ENCODE measurements at regions not wholly inside any gene's neighbourhood (a gene's known extent, or its start where the extent isn't known, plus 50 kb on each side); places are given as distances from the start of the nearest gene placed in this dataset.

DNA sequence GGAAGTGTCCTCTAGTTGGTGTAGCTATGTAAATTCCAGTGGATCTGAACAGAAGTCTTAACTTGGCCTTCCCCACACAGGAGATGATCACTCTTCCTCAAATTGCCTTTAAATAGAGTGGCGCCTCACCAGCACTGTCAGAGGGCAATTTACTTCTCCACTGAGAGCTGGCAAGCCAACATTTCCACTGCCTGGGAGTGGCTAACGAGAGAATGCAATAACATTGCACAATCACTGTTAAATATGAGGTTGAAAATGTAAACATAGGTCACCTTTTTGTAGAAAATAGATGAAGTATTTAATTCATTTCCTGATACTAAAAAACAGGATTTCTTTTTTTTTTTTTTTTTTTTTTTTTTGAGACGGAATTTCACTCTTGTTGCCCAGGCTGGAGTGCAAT is 55.4 kb upstream of the UBL3 start:
- DNase-seq (ENCODE audit: low spot score), result peak; percentile 61

DNA sequence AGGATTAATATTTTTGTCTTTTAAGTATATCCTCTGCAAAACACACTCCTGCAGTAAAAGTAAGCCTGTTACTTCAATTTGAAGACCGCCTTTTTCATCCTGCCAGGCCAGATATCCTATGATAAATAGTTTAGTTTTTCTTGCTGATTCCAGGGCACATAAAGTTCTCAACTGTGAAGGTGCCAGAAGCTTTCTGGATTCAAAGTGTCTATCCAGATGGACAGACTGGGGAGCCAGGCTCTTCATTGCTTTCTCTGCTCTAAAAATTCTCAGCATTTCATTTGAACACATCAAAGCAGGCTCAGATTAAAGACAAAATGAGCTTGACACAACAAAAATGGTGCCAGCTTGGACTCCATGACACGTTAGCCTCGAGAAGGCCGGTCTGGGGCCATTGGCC is 53.6 kb upstream of the UBL3 start:
- no peak for DNase-seq (ENCODE audit: low spot score)

DNA sequence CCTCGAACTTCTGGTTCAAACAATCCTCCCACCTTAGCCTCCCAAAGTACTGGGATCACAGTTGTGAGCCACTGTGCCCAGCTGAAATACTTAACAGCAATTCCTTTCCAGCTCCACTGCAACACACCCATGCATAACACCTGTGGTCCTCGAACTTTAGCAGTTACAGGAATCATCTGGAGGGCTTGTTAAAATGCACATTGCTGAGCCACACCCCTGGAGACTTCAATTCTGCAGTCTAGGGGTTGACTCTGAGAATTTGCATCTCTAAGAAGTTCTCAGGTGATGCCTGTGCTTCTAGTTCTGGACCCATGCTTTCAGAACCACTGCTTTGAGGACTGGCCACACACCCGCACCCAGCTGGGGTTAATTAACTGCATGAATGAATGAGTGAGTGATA is 53.1 kb upstream of the UBL3 start:
- DNase-seq (ENCODE audit: low spot score), result no peak

DNA sequence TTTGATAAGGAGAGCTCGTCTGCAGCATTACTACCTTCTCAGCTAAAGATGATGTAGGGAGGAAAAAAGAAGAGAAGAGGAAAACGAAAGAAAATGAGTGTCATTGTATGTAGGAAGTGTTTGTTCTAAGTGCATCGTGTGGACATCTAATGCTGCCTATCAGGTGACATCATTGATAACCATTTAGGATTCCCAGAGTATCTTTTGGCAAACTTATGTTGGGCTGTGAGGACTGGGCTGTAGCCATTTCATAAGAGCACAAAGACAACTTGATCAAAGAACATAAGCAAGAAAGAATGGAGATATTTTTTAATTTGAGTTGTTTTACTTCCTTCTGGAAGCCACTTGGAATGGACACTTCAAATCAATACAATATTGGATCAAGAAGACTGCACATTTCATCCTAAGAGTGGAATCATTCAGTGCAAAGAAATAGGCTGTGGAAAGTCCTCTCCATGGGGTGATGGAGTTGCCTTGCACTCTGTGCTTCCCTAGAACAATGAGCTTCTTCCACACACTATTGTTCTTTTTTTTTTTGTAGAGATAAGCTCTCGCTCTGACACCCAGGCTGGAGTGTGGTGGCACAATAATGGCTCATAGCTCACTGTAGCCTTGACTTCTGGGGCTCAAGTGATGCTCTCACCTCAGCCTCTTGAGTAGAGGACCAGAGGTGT is 52.4 kb upstream of the UBL3 start:
- no peak for DNase-seq (ENCODE audit: low spot score)

DNA sequence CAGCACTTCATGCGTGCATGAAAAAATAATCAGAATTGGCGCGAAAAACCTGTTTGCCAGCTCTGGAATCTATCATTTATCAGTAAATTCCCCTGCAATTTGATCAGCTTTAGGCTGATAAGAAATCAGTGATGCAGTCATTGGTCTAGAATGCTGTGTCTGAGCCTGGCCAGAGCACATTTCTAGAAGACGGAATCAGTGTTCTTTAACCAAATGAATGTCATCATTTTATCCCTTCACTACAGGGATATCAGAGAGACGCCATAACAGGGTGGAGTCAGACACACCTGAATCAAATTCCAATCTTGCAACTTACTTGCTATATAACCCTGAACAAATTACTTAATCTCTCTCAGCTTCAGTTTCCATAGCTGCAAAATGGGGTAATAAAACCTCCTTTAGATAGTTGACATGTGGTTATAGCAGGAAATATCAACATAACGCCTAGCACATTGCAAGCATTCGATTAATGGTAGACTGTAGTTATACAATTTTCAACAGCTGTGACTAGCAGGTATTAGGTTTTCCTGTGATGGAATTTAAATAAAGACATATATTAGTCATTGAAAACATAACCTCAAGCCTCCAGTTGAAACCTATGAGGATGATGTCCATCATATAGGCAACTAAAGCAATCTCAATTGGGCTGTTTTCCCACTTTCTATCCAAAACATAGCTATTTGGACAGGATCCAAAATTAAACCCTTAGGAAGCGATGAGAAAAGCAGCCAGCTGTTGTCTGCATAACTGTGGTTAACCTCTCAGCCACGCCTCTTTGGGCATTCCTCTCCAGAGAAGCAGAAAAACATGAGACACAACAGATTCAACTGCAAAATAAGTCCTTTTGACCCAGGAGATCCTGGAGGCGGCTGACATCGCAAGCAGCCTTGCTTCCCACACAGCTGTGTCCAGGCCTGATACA is 51.6 kb upstream of the UBL3 start:
- DNase-seq (ENCODE audit: low spot score), result no peak

Measured in ureter (tissue), 1 donor.